K562 (cell line): ENCODE measurements at regions not wholly inside any gene's neighbourhood (a gene's known extent, or its start where the extent isn't known, plus 50 kb on each side); places are given as distances from the start of the nearest gene placed in this dataset.

ENCODE experiments used
- EZH2 ChIP-seq: IDR thresholded peaks from 2 replicates; pipeline ENCODE4 v1.6.1; 2012; ENCODE audit warnings: low read depth, mild to moderate bottlenecking, inconsistent platforms, low read length, borderline replicate concordance
- MAX ChIP-seq: sonication (generic); formaldehyde crosslinking; IDR thresholded peaks from 2 replicates; pipeline ENCODE4 v1.9.0; 2022; ENCODE audit warnings: mild to moderate bottlenecking, missing genetic modification reagents
- ZNF274 ChIP-seq: IDR thresholded peaks from 2 replicates; pipeline ENCODE4 v1.6.1; 2011; ENCODE audit warnings: low read depth, mild to moderate bottlenecking, low read length, moderate library complexity, borderline replicate concordance

- TF ChIP-seq ZNF274 = no peak
- no peak for TF ChIP-seq MAX
- no peak for TF ChIP-seq EZH2
Measured at GRCh38 chr18:41119031-41119430, 836.0 kb upstream of the PIK3C3 start.
